HEK293 (cell line): ENCODE measurements at regions not wholly inside any gene's neighbourhood (a gene's known extent, or its start where the extent isn't known, plus 50 kb on each side); places are given as distances from the start of the nearest gene placed in this dataset.
"Not testable (repeated sequence)": the region's sequence is repeated elsewhere in the genome, so short reads cannot be mapped to it uniquely, and the experiment has no call there.

Experiments
- CTCF ChIA-PET: fragments of 350-600 bp; formaldehyde crosslinking; extraction: SDS; loops from one replicate; lab custom pipeline; 2021; ENCODE audit warnings: antibody characterized with exemption; lab: Yijun Ruan, JAX
- POLR2A ChIA-PET: fragments of 300-600 bp; formaldehyde crosslinking; extraction: SDS; loops from one replicate; lab custom pipeline; 2020; ENCODE audit warnings: antibody characterized with exemption, inconsistent platforms; lab: Yijun Ruan, JAX
- H3K27ac ChIP-seq: fragments of 200-500 bp; sonication (Bioruptor generic); 2 replicates; pipeline ENCODE4 v1.5.1; 2014; ENCODE audit warnings: low read depth, low read length, control low read depth, inconsistent platforms; ENCODE audit errors: extremely low read depth
- H3K36me3 ChIP-seq, 2 experiments: fragments of 200-500 bp in 1 of 2; sonication (Bioruptor generic) in 1 of 2; 1 replicate in 1 of 2; 2 replicates in 1 of 2; pipeline ENCODE4 v1.5.1; 2014 to 2017; ENCODE audit warnings: inconsistent platforms in 2 of 2, low read length in 2 of 2; ENCODE audit not compliant: control insufficient read depth in 2 of 2, insufficient read depth in 1 of 2
- H3K4me1 ChIP-seq: fragments of 200-500 bp; sonication (Bioruptor generic); 2 replicates; pipeline ENCODE4 v1.5.1; 2014; ENCODE audit warnings: mild to moderate bottlenecking, low read length, inconsistent platforms; ENCODE audit not compliant: control insufficient read depth, insufficient read depth
- H3K4me3 ChIP-seq: 2 replicates; pipeline ENCODE4 v1.5.1; 2011; ENCODE audit warnings: low read depth, mild to moderate bottlenecking, control low read depth, low read length, moderate library complexity
- H3K9me3 ChIP-seq: fragments of 200-500 bp; sonication (Bioruptor generic); 2 replicates; pipeline ENCODE4 v1.5.1; 2014; ENCODE audit warnings: low read depth, low read length, inconsistent platforms; ENCODE audit not compliant: control insufficient read depth, insufficient read depth
- GLI4 ChIP-seq: fragments of 450-650 bp; formaldehyde crosslinking; IDR thresholded peaks from 2 replicates; pipeline ENCODE4 v1.5.1; 2016; ENCODE audit warnings: missing biosample characterization, missing genetic modification characterization
- GLIS2 ChIP-seq: fragments of 450-650 bp; formaldehyde crosslinking; IDR thresholded peaks from 2 replicates; pipeline ENCODE4 v1.5.1; 2016; ENCODE audit warnings: missing biosample characterization, missing genetic modification characterization
- SCRT2 ChIP-seq: fragments of 450-650 bp; formaldehyde crosslinking; IDR thresholded peaks from 2 replicates; pipeline ENCODE4 v1.5.1; 2016; ENCODE audit warnings: missing biosample characterization, missing genetic modification characterization
- SP2 ChIP-seq: fragments of 450-650 bp; formaldehyde crosslinking; IDR thresholded peaks from 2 replicates; pipeline ENCODE4 v1.5.1; 2016; ENCODE audit warnings: missing biosample characterization, missing genetic modification characterization
- ZFHX2 ChIP-seq: fragments of 450-650 bp; formaldehyde crosslinking; conservative IDR thresholded peaks from 2 replicates; pipeline ENCODE4 v1.5.1; 2016; ENCODE audit warnings: missing biosample characterization, missing genetic modification characterization
- ZFP3 ChIP-seq: fragments of 450-650 bp; formaldehyde crosslinking; IDR thresholded peaks from 2 replicates; pipeline ENCODE4 v1.5.1; 2016; ENCODE audit warnings: low read depth, missing biosample characterization, missing genetic modification characterization
- ZNF10 ChIP-seq: fragments of 450-650 bp; formaldehyde crosslinking; IDR thresholded peaks from 2 replicates; pipeline ENCODE4 v1.5.1; 2017; ENCODE audit warnings: missing biosample characterization, missing genetic modification characterization
- ZNF138 ChIP-seq: fragments of 450-650 bp; formaldehyde crosslinking; IDR thresholded peaks from 2 replicates; pipeline ENCODE4 v1.5.1; 2016; ENCODE audit warnings: missing biosample characterization, missing genetic modification characterization, borderline replicate concordance
- ZNF140 ChIP-seq: fragments of 450-650 bp; formaldehyde crosslinking; IDR thresholded peaks from 2 replicates; pipeline ENCODE4 v1.5.1; 2016; ENCODE audit warnings: missing biosample characterization, missing genetic modification characterization
- ZNF169 ChIP-seq: fragments of 450-650 bp; formaldehyde crosslinking; IDR thresholded peaks from 2 replicates; pipeline ENCODE4 v1.5.1; 2016; ENCODE audit warnings: missing biosample characterization, missing genetic modification characterization
- ZNF2 ChIP-seq: fragments of 450-650 bp; formaldehyde crosslinking; IDR thresholded peaks from 2 replicates; pipeline ENCODE4 v1.5.1; 2016; ENCODE audit warnings: missing biosample characterization, missing genetic modification characterization
- ZNF239 ChIP-seq: fragments of 450-650 bp; formaldehyde crosslinking; IDR thresholded peaks from 2 replicates; pipeline ENCODE4 v1.5.1; 2016; ENCODE audit warnings: missing biosample characterization, missing genetic modification characterization
- ZNF248 ChIP-seq: fragments of 450-650 bp; formaldehyde crosslinking; IDR thresholded peaks from 2 replicates; pipeline ENCODE4 v1.5.1; 2017; ENCODE audit warnings: missing biosample characterization, missing genetic modification characterization
- ZNF366 ChIP-seq: fragments of 450-650 bp; formaldehyde crosslinking; conservative IDR thresholded peaks from 2 replicates; pipeline ENCODE4 v1.5.1; 2016; ENCODE audit warnings: missing biosample characterization, missing genetic modification characterization
- ZNF398 ChIP-seq: fragments of 450-650 bp; formaldehyde crosslinking; IDR thresholded peaks from 2 replicates; pipeline ENCODE4 v1.5.1; 2017; ENCODE audit warnings: missing biosample characterization, missing genetic modification characterization
- ZNF423 ChIP-seq: fragments of 450-650 bp; formaldehyde crosslinking; IDR thresholded peaks from 2 replicates; pipeline ENCODE4 v1.5.1; 2016; ENCODE audit warnings: missing biosample characterization, missing genetic modification characterization
- ZNF510 ChIP-seq: fragments of 450-650 bp; formaldehyde crosslinking; IDR thresholded peaks from 2 replicates; pipeline ENCODE4 v1.5.1; 2018; ENCODE audit warnings: mild to moderate bottlenecking, missing genetic modification characterization, missing biosample characterization; ENCODE audit not compliant: insufficient replicate concordance
- ZNF585B ChIP-seq: fragments of 450-650 bp; formaldehyde crosslinking; IDR thresholded peaks from 2 replicates; pipeline ENCODE4 v1.5.1; 2016; ENCODE audit warnings: missing biosample characterization, missing genetic modification characterization
- ZNF600 ChIP-seq: fragments of 450-650 bp; formaldehyde crosslinking; IDR thresholded peaks from 2 replicates; pipeline ENCODE4 v1.5.1; 2016; ENCODE audit warnings: missing biosample characterization, missing genetic modification characterization
- ZNF629 ChIP-seq: fragments of 450-650 bp; formaldehyde crosslinking; IDR thresholded peaks from 2 replicates; pipeline ENCODE4 v1.5.1; 2017; ENCODE audit warnings: missing biosample characterization, missing genetic modification characterization
- ZNF701 ChIP-seq: fragments of 450-650 bp; formaldehyde crosslinking; IDR thresholded peaks from 2 replicates; pipeline ENCODE4 v1.5.1; 2016; ENCODE audit warnings: missing biosample characterization, missing genetic modification characterization
- ZNF776 ChIP-seq: fragments of 450-650 bp; formaldehyde crosslinking; IDR thresholded peaks from 2 replicates; pipeline ENCODE4 v1.5.0; 2017; ENCODE audit warnings: missing biosample characterization, missing genetic modification characterization, borderline replicate concordance
- ZNF792 ChIP-seq: fragments of 450-650 bp; formaldehyde crosslinking; IDR thresholded peaks from 2 replicates; pipeline ENCODE4 v1.5.1; 2016; ENCODE audit warnings: missing biosample characterization, missing genetic modification characterization
- ZNF843 ChIP-seq: fragments of 450-650 bp; formaldehyde crosslinking; IDR thresholded peaks from 2 replicates; pipeline ENCODE4 v1.5.1; 2016; ENCODE audit warnings: missing biosample characterization, missing genetic modification characterization
- ZSCAN16 ChIP-seq: fragments of 450-650 bp; formaldehyde crosslinking; IDR thresholded peaks from 2 replicates; pipeline ENCODE4 v1.5.1; 2016; ENCODE audit warnings: missing biosample characterization, missing genetic modification characterization
- ZSCAN30 ChIP-seq: fragments of 450-650 bp; IDR thresholded peaks from 2 replicates; pipeline ENCODE4 v1.5.1; 2018; ENCODE audit warnings: missing biosample characterization, mild to moderate bottlenecking, missing genetic modification characterization, moderate library complexity

GRCh38 chr11:109668973-109669634 is 247.1 kb downstream of the C11orf87 start:
- no peak overlapping the region for H3K4me3 ChIP-seq
- TF ChIP-seq ZNF169 (tag by site-specific recombination), result no peak
- no peak for TF ChIP-seq ZNF10 (tag by site-specific recombination)
- TF ChIP-seq ZNF140 (tag by site-specific recombination), result no peak
- TF ChIP-seq ZNF600 (tag by site-specific recombination), result no peak
- no peak for TF ChIP-seq ZNF629 (tag by site-specific recombination)
- TF ChIP-seq ZNF2, result no peak
- TF ChIP-seq GLIS2 (tag by site-specific recombination), result no peak
- TF ChIP-seq ZNF510 (tag by site-specific recombination), result no peak
- TF ChIP-seq, all 188 proteins: peak for 0
- Histone ChIP-seq H3K27ac (no peak overlapping the region), H3K9me3 (no peaks in the 10 kb centered on the region), H3K4me1 (no peaks in the 10 kb centered on the region), H3K36me3 (no peaks in the 10 kb centered on the region)
- ChIA-PET POLR2A (no interaction called here), CTCF (no interaction called here)

GRCh38 chr11:109677231-109677630 is 255.2 kb downstream of the C11orf87 start:
- no peaks in the 10 kb centered on the region for H3K9me3 ChIP-seq
- no peak overlapping the region for H3K4me3 ChIP-seq
- H3K36me3 ChIP-seq, result no peaks in the 10 kb centered on the region
- ChIA-PET POLR2A (no interaction called here), CTCF (no interaction called here)
- H3K4me1 ChIP-seq, result no peaks in the 10 kb centered on the region
- TF ChIP-seq ZFP3 (tag by site-specific recombination), result no peak
- TF ChIP-seq ZNF843 (tag by site-specific recombination), result no peak
- TF ChIP-seq ZNF248 (tag by site-specific recombination), result no peak
- no peak for TF ChIP-seq ZNF585B (tag by site-specific recombination)
- no peak for TF ChIP-seq ZNF776
- TF ChIP-seq ZSCAN16 (tag by site-specific recombination), result no peak
- no peak for TF ChIP-seq GLI4 (tag by site-specific recombination)
- H3K27ac ChIP-seq, result no peak overlapping the region

- H3K4me3 ChIP-seq, result no peak overlapping the region
- POLR2A ChIA-PET, result no interaction called here
- TF ChIP-seq ZSCAN30 (tag by site-specific recombination) (no peak), ZNF398 (tag by site-specific recombination) (no peak)
- H3K4me1 ChIP-seq, result no peaks in the 10 kb centered on the region
- no peaks in the 10 kb centered on the region for H3K36me3 ChIP-seq
- CTCF ChIA-PET, result no interaction called here
- H3K27ac ChIP-seq, result no peak overlapping the region
- H3K9me3 ChIP-seq, result no peaks in the 10 kb centered on the region
Observed at GRCh38 chr11:109677876-109678275, 255.9 kb downstream of the C11orf87 start.

GRCh38 chr11:109680127-109680526 is 258.1 kb downstream of the C11orf87 start:
- Histone ChIP-seq H3K27ac (no peak overlapping the region), H3K9me3 (no peaks in the 10 kb centered on the region), H3K4me3 (no peak overlapping the region), H3K36me3 (no peaks in the 10 kb centered on the region), H3K4me1 (no peaks in the 10 kb centered on the region)
- POLR2A ChIA-PET, result no interaction called here
- CTCF ChIA-PET, result interaction anchor here (1.6 kb wide), 1 partner anchor 16 kb away, joined by 11 read pairs; no protein-coding TSS in a partner anchor
- TF ChIP-seq ZNF366 (no peak), SCRT2 (tag by site-specific recombination) (no peak), SP2 (tag by site-specific recombination) (no peak), ZNF398 (tag by site-specific recombination) (no peak), ZFHX2 (no peak), ZNF2 (no peak), ZNF239 (no peak), ZNF423 (tag by site-specific recombination) (no peak), ZNF701 (no peak), ZNF792 (tag by site-specific recombination) (no peak), ZNF138 (no peak)

GRCh38 chr11:109682788-109683187 is 260.8 kb downstream of the C11orf87 start:
- CTCF ChIA-PET, result not testable (repeated sequence)

More at GRCh38 chr11:109682788-109683187, 260.8 kb downstream of the C11orf87 start:
- H3K27ac ChIP-seq, H3K4me1 ChIP-seq, H3K36me3 ChIP-seq, H3K4me3 ChIP-seq, H3K9me3 ChIP-seq, POLR2A ChIA-PET: not testable (repeated sequence)
